ENCODE measurements at regions not wholly inside any gene's neighbourhood (a gene's known extent, or its start where the extent isn't known, plus 50 kb on each side); places are given as distances from the start of the nearest gene placed in this dataset.
A peak's percentile ranks its signal among the peaks of the same experiment; 100 is the strongest.
"Not testable (repeated sequence)": the region's sequence is repeated elsewhere in the genome, so short reads cannot be mapped to it uniquely, and the experiment has no call there.

DNA sequence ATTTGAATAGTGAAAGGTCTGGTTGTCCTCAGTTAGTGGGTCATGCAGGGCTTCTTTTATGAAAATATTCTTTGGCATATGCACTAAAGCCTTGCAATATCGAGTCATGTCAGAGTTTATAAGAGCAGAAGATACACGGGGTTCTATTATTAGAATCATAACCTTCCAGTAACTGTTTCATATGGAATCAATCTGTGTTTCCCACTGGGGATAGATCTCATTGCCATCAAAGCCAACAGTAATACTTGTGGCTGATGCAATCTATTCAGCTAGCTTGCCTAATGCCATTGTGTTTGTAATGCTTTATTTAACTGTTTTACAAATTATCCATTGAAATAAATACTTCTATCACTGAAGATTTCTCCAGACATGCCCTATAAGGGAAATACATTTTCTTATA is 746.9 kb upstream of the PCDH9 start:
- DNase-seq, result no peak

- DNase-seq, result no peak
Measured at GRCh38 chr13:67971291-67971690, 741.2 kb upstream of the PCDH9 start.

DNA sequence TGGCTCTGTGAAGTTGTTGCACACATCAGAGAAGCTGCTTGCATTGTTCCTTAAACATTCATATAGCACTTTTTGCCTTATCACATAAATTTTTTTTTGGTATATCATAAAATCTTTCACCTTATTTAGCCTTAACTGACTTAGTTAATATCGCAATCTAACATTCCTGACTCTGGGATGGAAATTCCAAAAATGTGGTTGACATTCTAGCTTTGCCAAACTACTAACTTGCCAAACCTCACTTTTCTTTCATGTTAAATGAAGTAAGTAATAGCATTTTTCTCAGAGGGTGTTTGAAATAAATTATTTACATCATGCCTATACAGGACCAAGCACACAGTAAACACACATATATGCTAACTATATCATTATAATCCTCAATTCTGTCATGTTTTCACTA is 736.9 kb upstream of the PCDH9 start:
- no peak for DNase-seq

DNA sequence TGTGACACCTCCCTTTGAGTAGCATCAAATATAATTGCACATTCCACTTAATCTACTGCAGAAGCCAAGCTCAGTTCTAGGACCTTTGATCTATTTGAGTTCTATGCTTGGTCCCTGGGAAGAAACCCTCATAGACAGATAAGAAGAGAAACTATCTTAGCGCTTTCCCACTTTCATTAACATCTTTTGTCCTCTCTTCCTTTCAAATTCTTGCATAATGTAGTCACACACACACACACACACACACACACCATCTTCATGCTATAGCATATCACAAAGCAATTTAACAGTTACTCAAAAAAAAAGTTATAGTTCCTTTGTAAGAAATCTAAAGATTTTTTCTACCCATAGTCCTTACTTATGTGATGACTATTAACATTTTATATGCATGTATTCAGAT is 735.9 kb upstream of the PCDH9 start:
- peak; percentile 3 for DNase-seq

DNA sequence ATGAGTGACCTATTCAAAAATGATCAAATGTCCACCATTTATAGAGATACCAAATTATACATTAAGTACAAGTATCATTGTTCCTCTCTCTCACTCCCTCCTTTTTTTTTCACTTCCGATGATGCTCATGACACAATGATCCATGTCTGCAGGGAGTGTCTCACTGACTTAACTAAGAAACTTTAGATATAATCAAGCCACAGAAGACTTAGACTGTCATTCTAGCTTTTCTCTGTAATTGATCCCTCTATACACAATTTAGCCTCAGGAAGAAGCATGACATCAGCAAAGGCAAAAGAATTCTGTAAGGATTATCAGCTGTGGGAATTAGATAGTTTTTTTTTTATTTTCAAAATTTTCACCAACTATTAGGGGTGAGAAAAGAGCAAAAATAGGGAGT is 734.9 kb upstream of the PCDH9 start:
- DNase-seq, result no peak

DNA sequence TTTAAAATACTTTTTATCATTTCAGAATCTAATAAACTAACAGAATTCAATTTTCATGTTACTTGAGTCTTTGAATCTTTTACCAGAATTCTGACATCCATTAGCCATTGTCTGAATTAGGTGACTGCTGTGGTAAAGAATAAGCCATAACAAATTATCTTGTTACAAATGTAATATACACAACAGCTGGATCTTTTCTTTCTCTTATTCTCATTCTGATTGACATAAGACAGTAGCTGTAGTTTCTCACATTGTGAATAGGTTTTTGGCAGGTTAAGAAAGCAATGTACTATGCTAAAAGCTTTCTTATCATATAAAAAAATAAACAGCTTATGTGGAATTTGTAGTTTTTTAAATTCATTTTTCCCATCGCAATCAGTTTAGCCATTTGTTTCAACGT is 734.0 kb upstream of the PCDH9 start:
- DNase-seq, result no peak

DNA sequence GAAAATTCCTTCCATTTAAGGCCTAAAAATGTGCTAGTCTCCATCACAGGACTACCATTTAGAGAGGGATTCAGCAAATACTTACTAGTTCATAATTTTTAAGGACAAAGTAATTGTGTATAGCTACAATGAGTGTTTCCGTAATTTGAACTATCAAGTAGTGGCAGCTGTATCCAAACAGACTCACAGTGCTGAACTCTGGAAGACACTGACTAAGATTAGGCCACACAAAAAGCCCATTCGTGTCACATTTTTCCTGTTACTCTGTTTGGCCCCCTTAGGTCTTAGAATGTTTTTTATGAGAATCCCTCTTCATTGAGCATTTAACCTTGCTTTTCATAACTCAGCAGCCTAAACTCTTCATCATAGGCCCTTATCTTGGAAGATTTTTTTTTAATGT is 731.2 kb upstream of the PCDH9 start:
- no peak for DNase-seq

DNA sequence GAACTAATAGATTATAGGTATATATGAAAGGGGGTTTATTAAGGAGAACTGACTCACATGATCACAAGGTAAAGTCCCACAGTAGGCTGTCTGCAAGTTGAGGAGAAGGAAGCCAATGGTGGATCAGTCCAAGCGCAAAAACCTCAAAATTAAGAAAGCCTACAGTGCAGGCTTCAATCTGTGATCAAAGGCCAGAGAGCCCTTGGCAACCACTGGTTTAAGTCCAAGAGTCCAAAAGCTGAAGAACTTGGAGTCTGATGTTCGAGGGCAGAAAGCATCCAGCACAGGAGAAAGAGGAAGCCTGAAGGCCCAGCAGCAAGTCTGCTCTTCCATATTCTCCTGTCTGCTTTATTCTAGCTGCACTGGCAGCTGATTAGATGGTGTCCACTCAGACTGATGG is 721.3 kb upstream of the PCDH9 start:
- DNase-seq, result no peak

- DNase-seq, result no peak
Measured at GRCh38 chr13:67950603-67951002, 720.5 kb upstream of the PCDH9 start.

DNA sequence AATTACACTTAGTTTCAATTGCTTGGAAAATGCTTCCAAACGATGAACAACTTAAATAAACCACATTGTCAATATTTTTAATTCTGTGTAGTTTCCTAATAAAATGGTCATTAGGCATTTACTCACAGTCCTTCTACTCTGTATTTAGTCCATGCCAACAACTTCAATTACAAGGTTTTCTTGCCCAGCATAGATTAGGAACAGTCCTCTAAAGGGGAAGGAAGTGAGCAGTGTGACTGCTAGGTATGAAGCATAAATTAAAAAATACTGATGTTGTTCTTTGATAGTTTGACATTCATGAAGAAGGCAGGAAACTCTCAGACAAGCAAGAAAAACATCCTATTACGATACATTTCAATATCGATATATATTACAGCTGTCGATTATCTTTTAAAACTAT is 716.0 kb upstream of the PCDH9 start:
- peak; percentile 19 for DNase-seq

- no peak for DNase-seq
Measured at GRCh38 chr13:67943116-67943515, 713.0 kb upstream of the PCDH9 start.

DNA sequence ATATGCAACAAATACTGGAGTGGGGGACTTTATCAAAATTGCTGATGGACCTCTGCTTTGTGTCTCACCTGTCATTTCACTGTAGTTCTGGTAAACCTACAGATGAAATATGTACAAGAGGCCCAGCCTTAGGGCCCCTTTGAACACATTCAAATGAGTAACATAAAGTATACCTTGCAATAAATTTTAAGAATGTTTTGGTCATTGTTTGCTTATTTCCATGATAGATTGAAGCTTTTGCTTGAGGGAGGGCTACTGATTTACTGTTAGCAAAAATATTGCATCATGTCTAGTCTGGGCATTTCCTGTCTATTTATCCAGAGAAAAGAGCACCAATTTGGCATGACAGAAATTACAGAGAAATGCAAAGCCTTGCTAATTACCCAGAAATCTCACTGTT is 705.5 kb upstream of the PCDH9 start:
- DNase-seq, result no peak

DNA sequence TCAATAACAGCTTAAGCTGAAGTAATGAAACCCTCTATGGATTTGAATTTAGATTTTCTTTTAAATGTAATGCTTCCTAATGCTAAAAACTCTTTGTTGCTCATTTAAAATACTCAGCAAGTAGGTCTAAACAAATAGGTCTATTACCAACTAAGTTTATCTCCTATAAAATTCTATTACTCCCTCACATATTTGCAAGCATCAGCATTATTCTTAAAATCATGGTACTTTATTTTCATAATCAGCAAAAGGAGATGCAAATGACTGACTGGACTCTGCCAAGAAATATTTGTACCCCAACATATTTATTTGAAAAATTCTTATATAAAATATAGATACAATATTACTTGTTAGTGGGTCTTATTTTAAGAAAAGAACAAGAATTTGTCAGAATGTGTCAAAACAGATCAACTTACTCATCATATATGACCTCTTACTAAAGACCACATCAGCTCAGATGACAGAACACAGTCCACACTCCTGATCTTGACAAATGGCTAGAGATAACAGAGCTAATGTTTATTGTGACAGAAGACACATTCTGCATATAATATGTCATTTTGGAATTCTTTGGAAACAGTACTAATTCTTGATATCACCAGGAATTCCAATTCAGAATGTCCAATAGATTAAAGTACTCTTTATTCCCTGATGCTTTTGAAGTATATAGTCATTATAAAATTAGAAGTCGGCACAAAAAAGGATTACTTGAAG is 704.6 kb upstream of the PCDH9 start:
- peak; percentile 23 for DNase-seq

DNA sequence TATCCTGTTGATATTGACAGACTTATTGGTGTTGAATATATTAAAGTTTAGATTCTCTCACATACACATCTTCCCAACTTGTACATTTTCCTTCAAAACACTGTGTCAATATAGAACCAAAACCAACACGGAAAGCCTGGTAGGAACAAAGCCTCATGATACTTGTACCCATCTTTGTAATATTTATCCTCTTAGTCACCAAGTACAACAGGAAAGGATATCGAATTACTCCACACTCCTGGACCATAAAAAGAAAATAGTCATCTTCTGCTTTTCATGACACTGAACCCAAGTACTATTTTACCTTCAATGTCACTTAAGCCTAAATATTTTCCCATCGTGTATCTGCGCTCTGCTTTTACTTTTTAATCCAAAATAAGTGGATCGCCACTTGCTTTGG is 702.9 kb upstream of the PCDH9 start:
- DNase-seq, result no peak

DNA sequence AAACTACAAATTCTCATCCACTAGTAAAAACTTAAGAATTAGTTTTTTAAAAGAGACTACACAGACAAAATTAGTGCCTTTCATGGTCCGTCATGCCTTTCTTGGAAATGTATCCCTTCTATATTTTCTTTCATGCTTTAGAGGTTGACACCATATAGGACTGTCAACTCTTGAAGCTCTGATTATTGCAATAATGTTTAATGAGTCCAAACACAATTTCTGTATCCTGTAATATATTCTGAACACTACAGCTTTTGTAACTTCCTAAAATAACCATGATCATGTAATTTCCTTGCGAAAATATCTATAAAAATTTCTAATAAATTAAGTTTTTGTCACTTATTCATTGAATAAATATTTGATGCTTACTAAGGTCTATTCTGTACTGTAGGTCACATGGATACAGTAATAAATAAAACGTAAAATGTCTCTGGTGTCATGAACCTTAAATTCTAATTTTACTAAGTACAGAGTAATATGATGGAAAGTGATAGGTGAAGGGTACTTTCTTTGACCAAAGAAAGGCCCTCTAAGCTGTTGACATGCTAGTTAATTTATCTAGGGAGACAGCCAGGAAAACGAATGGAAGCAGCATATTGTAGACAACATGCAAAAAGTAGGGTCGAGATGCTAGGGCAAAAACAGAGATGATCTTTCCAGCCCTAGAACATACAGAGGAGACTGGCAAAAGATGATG is 687.3 kb upstream of the PCDH9 start:
- no peak for DNase-seq

DNA sequence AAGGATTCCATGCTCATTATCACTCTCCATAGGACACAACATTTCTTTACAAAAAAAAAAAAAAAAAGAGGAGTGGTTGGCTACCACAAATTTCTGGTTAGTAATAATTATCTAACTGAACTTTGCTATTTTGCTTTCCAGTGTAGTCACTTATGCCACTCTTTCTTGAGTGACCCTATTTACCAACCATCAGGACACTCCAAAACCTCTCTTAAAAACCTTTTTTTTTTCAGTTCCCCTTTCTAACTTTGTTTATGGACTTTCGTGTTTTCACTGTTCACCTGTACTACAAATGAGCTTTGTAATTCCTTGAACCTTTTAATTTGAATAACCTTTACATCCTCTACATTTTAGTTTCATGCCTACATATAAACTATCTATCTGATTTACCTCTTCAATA is 686.5 kb upstream of the PCDH9 start:
- DNase-seq, result no peak

- no peak for DNase-seq
Measured at GRCh38 chr13:67914535-67914934, 684.4 kb upstream of the PCDH9 start.

DNA sequence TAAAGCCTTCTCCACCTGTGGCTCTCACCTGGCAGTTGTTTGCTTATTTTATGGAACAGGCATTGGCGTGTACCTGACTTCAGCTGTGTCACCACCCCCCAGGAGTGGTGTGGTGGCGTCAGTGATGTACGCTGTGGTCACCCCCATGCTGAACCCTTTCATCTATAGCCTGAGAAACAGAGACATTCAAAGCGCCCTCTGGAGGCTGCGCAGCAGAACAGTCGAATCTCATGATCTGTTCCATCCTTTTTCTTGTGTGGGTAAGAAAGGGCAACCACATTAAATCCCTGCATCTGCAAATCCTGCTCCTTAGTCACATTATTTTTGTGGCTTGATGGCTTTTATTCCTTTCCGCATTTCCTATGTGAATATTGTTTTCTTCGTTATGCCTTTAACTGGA is 672.8 kb upstream of the PCDH9 start:
- DNase-seq, result not testable (repeated sequence)

GRCh38 chr13:67880916-67881315 is 650.8 kb upstream of the PCDH9 start:
- DNase-seq, result no peak

DNA sequence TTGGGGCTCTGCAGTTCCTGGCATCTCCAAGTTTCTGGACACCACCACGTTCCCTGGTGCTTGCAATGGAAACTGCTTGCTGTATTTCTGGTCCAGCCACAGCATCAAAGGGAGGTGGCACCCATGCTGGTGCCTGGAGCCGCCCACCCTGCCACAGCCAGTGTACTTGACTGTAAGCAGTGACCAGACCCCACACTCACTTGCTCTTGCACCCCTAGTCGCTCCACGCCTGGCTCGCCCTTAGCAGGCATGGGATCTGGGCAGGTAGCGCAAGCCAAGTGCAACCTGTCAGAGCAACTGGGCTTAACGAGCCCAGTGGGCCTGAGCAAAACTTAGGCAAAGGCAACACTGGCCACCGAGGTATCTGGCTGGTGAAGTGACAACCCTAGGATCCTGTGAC is 648.2 kb upstream of the PCDH9 start:
- DNase-seq, result no peak

DNA sequence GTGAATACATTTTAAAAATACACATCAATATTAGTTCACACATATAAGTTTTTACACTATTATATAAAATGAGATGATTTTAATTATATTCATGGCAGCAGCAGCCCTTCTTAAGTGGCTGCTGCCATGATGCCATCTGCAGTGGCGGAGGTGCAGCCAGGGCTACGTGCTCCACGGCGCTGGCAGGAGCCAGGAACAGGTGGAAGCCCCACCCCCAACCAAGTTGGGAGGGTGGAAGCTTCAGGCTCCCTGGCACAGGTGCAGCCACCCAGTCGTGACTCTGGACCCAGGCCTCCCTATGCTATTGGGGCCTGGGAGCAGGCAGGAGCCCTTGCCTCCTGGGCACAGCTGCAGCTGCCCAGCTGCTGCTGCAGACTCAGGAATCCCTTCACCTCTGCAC is 646.9 kb upstream of the PCDH9 start:
- no peak for DNase-seq

DNA sequence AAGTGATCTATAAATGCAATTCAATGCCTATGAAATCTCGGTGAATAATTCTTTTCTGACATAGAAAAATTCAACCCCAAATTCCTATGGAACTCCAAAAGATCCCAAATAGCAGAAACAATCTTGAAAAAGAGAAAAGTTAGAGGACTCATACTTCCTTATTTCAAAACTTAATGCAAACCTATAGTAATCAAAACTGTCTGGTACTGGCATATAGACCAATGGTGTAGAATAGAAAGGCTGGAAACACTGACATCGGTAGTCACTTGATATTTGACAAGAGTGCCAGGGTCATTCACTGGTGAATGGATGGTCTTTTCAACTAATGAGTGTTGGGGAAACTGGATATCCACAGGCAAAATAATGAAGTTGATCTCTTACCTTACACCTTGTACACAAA is 637.1 kb upstream of the PCDH9 start:
- no peak for DNase-seq

DNA sequence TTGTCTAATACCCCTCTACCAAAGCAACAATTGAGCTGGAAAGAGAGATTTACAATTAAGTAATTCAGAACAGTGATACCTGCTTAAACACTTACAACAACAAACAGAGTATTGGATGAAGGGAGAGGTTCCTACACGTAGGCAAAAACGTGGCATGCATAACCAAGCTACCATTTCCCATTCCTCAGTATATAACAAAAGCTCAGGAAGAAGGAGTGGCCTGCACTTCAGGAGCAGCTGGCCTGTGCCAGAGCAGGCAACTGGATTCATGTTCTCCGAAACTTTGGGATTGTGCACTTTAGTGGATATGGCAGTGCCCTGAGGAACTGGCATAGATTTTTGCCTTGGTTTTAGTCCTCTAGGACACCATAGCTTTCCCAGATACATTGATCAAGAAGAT is 630.2 kb upstream of the PCDH9 start:
- DNase-seq, result no peak

- DNase-seq, result no peak
Measured at GRCh38 chr13:67859904-67860303, 629.8 kb upstream of the PCDH9 start.

All from OCI-M1 (cell line).